Esophagus squamous epithelium (tissue), 4 donors: ENCODE measurements at regions not wholly inside any gene's neighbourhood (a gene's known extent, or its start where the extent isn't known, plus 50 kb on each side); places are given as distances from the start of the nearest gene placed in this dataset.

ENCODE experiments used
- POLR2A ChIP-seq, 4 donors: fragments of 450-650 bp; IDR thresholded peaks; one replicate each; pipeline ENCODE4 v1.6.1; 2017; ENCODE audit warnings: antibody characterized with exemption in 4 of 4, mild to moderate bottlenecking in 4 of 4, moderate library complexity in 3 of 4
- TF ChIP-seq, protein P1 (sequence below), 6 experiments: fragments of 450-650 bp in 4 of 6; fragments of 200-600 bp in 2 of 6; sonication (generic) in 2 of 6; IDR thresholded peaks; one replicate each; pipeline ENCODE4 v1.5.1; 2016 to 2019; ENCODE audit warnings: antibody characterized with exemption in 6 of 6, mild to moderate bottlenecking in 4 of 6, moderate library complexity in 4 of 6

DNA sequence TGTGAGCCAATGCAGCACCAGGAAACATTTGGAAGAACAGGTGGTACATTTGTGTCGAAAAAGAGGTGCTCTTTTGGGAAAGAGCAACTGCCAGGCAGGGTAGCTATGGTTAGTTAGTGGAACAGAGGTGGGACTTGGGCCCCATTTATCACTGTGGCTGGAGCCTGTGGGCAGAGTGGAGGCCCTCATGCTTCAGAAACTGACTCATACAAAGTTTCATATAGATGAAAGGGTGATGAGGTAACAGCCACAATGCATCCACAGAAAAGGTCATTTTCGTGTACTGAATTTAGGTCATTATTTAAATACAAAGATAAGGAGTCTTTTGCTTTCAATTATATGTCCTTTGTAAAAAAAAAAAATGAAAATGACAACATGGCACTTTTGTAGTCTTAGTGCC lies 76.4 kb upstream of the HS3ST5 start:
- TF ChIP-seq, protein P1, sequence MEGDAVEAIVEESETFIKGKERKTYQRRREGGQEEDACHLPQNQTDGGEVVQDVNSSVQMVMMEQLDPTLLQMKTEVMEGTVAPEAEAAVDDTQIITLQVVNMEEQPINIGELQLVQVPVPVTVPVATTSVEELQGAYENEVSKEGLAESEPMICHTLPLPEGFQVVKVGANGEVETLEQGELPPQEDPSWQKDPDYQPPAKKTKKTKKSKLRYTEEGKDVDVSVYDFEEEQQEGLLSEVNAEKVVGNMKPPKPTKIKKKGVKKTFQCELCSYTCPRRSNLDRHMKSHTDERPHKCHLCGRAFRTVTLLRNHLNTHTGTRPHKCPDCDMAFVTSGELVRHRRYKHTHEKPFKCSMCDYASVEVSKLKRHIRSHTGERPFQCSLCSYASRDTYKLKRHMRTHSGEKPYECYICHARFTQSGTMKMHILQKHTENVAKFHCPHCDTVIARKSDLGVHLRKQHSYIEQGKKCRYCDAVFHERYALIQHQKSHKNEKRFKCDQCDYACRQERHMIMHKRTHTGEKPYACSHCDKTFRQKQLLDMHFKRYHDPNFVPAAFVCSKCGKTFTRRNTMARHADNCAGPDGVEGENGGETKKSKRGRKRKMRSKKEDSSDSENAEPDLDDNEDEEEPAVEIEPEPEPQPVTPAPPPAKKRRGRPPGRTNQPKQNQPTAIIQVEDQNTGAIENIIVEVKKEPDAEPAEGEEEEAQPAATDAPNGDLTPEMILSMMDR (IDR thresholded peaks at IDR 0.05): no peak
- TF ChIP-seq POLR2A (IDR thresholded peaks at IDR 0.05): no peak
